Cardiac fibroblast (primary cell): ENCODE measurements at regions not wholly inside any gene's neighbourhood (a gene's known extent, or its start where the extent isn't known, plus 50 kb on each side); places are given as distances from the start of the nearest gene placed in this dataset.

Experiments used
- DNase-seq, 2 donors: peaks; one replicate each; pipeline versions ENCODE4 v3.0.0 to v3.0.0-alpha.2; 2010; ENCODE audit warnings: low read depth in 2 of 2
- H3K4me3 ChIP-seq, 2 donors: replicated peaks in 1 of 2; 1 replicate in 1 of 2; 2 replicates in 1 of 2; pipeline ENCODE4 v1.5.1; 2011; ENCODE audit warnings: low read depth in 2 of 2, low read length in 2 of 2, mild to moderate bottlenecking in 2 of 2, moderate library complexity in 1 of 2
- CTCF ChIP-seq: IDR thresholded peaks from one replicate; pipeline ENCODE4 v1.5.1; 2011; ENCODE audit warnings: low read depth, mild to moderate bottlenecking, low read length, inconsistent platforms

DNA sequence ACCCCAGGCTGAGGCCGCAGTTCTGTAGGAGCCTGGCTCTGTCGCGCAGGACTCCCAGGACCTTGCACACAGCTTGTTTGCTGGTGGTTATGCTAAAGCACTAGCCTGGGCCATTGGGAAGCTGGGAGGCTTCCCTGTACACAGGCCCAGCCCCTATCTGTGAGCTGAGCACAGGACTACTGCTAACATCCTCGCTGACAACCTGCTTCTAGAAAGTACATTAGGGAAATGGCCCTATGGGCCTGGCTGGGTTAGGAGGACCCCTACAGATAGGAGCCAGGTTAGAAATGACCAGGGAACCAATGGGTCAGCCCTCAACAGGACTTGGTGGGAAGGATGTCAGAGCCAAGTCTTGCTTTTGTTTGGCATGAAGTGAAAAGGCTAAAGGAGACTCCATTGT lies 219.4 kb upstream of the LNX1 start:
- no peak for TF ChIP-seq CTCF
- no peak overlapping the region for H3K4me3 ChIP-seq
- no peak for DNase-seq

- no peak for DNase-seq
- no peak overlapping the region for H3K4me3 ChIP-seq
- no peak for TF ChIP-seq CTCF
These were observed 218.5 kb upstream of the LNX1 start for GRCh38 chr4:53809816-53810215.

- DNase-seq = no peak
- no peak overlapping the region for H3K4me3 ChIP-seq
- TF ChIP-seq CTCF = no peak
These were observed 214.0 kb upstream of the LNX1 start for GRCh38 chr4:53805291-53805690.

GRCh38 chr4:53804719-53805118 lies 213.4 kb upstream of the LNX1 start:
- no peak overlapping the region for H3K4me3 ChIP-seq
- peak; percentile 56 for TF ChIP-seq CTCF
- peak; percentile 20 to 43 for DNase-seq

- no peak for TF ChIP-seq CTCF
- H3K4me3 ChIP-seq = no peak overlapping the region
- DNase-seq = no peak
These were observed 211.2 kb upstream of the LNX1 start for GRCh38 chr4:53802500-53802899.

- no peak for TF ChIP-seq CTCF
- no peak overlapping the region for H3K4me3 ChIP-seq
- no peak for DNase-seq
These were observed 210.1 kb upstream of the LNX1 start for GRCh38 chr4:53801373-53801772.

- no peak for DNase-seq
- no peak overlapping the region for H3K4me3 ChIP-seq
- TF ChIP-seq CTCF = no peak
These were observed 209.5 kb upstream of the LNX1 start for GRCh38 chr4:53800741-53801140.
